Stomach (tissue), 8 donors: ENCODE measurements at regions not wholly inside any gene's neighbourhood (a gene's known extent, or its start where the extent isn't known, plus 50 kb on each side); places are given as distances from the start of the nearest gene placed in this dataset.

Experiments used
- DNase-seq, 2 donors: peaks; one replicate each; pipeline versions ENCODE4 v3.0.0 to v3.0.0-alpha.2; 2013 to 2019
- H3K27ac ChIP-seq, 5 donors: fragments of 200-600 bp in 4 of 5; sonication (generic) in 4 of 5; one replicate each; pipeline ENCODE4 v1.5.1; 2013 to 2019; ENCODE audit warnings: mild to moderate bottlenecking in 1 of 5, moderate library complexity in 1 of 5
- H3K27me3 ChIP-seq, 3 donors: fragments of 200-600 bp; sonication (generic); one replicate each; pipeline ENCODE4 v1.5.1; 2017 to 2019; ENCODE audit warnings: mixed run types in 1 of 3
- H3K36me3 ChIP-seq, 4 donors: fragments of 200-600 bp; sonication (generic); 1 replicate in 3 of 4; 2 replicates in 1 of 4; pipeline ENCODE4 v1.5.1; 2016 to 2019
- H3K4me1 ChIP-seq, 4 donors: fragments of 200-600 bp; sonication (generic); one replicate each; pipeline ENCODE4 v1.5.1; 2016 to 2019
- H3K4me3 ChIP-seq, 4 donors: fragments of 200-600 bp; sonication (generic) in 3 of 4; one replicate each; pipeline ENCODE4 v1.5.1; 2016 to 2019; ENCODE audit warnings: mild to moderate bottlenecking in 1 of 4
- H3K9me3 ChIP-seq, 4 donors: fragments of 200-600 bp; sonication (generic); one replicate each; pipeline ENCODE4 v1.5.1; 2016 to 2019
- EP300 ChIP-seq: sonication (generic); formaldehyde crosslinking; IDR thresholded peaks from one replicate; pipeline ENCODE4 v1.6.1; 2017; ENCODE audit warnings: antibody characterized with exemption
- POLR2A ChIP-seq, 4 donors: fragments of 450-650 bp; IDR thresholded peaks; one replicate each; pipeline ENCODE4 v1.6.1; 2016; ENCODE audit warnings: antibody characterized with exemption in 4 of 4, control low read depth in 2 of 4, mild to moderate bottlenecking in 1 of 4, moderate library complexity in 1 of 4
- POLR2AphosphoS5 ChIP-seq, 3 donors: sonication (generic); formaldehyde crosslinking; IDR thresholded peaks; one replicate each; pipeline ENCODE4 v1.6.1; 2016; ENCODE audit warnings: antibody characterized with exemption in 3 of 3
- WGBS, 5 donors: extraction: QIAGEN DNeasy Blood & Tissue Kit in 3 of 5; methylation state at CpG; one replicate each; pipeline versions ENCODE4 v1.1.5 to v1.1.7; 2013 to 2018; 5-methylcytosine and 5-hydroxymethylcytosine counted together
- intact Hi-C: fragments of 100-400 bp; cut with DNase I; formaldehyde crosslinking; loops from one replicate; pipeline ENCODE4 v1.15.1; 2023; ENCODE audit warnings: low total_unique reads
- TF ChIP-seq, protein P1 (sequence below), 7 experiments: fragments of 450-650 bp in 4 of 7; fragments of 200-600 bp in 3 of 7; sonication (generic) in 3 of 7; IDR thresholded peaks; one replicate each; pipeline ENCODE4 v1.5.1; 2016 to 2019; ENCODE audit warnings: antibody characterized with exemption in 7 of 7, control low read depth in 2 of 7, mild to moderate bottlenecking in 1 of 7
- donor health status: healthy with polysubstance abuse.
- donor health status: Bipolar disorder and iron deficiency.
- donor health status: healthy.

DNA sequence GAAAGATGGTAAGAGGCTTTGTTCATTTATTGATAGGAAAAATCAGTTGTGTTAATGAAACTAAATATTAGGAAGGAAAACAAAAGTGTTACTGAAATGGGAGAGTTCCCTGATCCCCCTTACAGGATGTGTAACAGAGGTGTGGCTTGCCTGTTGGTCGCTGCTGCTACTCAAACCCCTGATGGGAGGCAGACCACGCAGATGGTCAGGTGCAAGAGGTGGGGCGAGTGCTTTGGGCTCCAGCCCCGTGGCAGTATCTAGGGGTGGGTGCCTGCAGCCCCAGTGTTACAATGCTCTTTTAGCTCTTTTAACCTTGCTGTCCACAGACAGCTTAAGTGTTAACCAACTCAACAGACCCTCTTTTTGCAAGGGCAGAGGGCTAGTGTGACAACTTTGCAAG is 319.6 kb upstream of the DCN start:
- H3K4me3 ChIP-seq, result no peak overlapping the region
- no peak overlapping the region for H3K27ac ChIP-seq
- peaks cover 0 to 5% (median 0%) of the 10 kb centered on the region in 4 donors for H3K9me3 ChIP-seq
- H3K4me1 ChIP-seq, result peaks cover 0 to 4% (median 2%) of the 10 kb centered on the region in 4 donors
- TF ChIP-seq POLR2AphosphoS5 (IDR thresholded peaks at IDR 0.05) (no peak), POLR2A (IDR thresholded peaks at IDR 0.05) (no peak), EP300 (no peak)
- TF ChIP-seq, protein P1, sequence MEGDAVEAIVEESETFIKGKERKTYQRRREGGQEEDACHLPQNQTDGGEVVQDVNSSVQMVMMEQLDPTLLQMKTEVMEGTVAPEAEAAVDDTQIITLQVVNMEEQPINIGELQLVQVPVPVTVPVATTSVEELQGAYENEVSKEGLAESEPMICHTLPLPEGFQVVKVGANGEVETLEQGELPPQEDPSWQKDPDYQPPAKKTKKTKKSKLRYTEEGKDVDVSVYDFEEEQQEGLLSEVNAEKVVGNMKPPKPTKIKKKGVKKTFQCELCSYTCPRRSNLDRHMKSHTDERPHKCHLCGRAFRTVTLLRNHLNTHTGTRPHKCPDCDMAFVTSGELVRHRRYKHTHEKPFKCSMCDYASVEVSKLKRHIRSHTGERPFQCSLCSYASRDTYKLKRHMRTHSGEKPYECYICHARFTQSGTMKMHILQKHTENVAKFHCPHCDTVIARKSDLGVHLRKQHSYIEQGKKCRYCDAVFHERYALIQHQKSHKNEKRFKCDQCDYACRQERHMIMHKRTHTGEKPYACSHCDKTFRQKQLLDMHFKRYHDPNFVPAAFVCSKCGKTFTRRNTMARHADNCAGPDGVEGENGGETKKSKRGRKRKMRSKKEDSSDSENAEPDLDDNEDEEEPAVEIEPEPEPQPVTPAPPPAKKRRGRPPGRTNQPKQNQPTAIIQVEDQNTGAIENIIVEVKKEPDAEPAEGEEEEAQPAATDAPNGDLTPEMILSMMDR (IDR thresholded peaks at IDR 0.05), result no peak
- H3K36me3 ChIP-seq, result no peaks in the 10 kb centered on the region
- H3K27me3 ChIP-seq, result no peaks in the 10 kb centered on the region
- WGBS, 5 donors, result 81 to 92% (median 91%) methylated on average over 4 of the region's 4 CpGs
- DNase-seq, result no peak
- intact Hi-C loops, result no loop called here

DNA sequence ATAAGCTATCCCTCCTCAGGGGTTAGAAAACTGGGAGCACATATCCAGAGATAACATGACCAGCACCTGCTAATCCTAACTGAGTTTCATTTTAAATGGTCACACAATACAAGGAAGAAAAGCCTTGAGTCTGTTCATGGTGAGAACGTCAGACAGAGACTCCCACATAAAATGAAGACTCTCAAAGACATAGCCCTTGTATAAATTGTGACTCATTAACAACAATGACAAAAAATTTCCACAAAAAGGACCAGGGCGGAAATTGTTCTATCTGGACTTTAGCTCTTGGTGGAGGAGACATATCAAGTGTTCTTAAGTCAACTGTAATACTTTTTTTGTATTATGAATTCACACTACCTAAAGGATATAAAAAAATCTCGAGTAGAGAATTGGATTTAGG is 313.7 kb upstream of the DCN start:
- H3K9me3 ChIP-seq, result no peaks in the 10 kb centered on the region
- no peaks in the 10 kb centered on the region for H3K36me3 ChIP-seq
- TF ChIP-seq EP300 (no peak), POLR2A (IDR thresholded peaks at IDR 0.05) (no peak), POLR2AphosphoS5 (IDR thresholded peaks at IDR 0.05) (no peak)
- TF ChIP-seq, protein P1 (IDR thresholded peaks at IDR 0.05), result no peak
- H3K4me3 ChIP-seq, result no peak overlapping the region
- no peaks in the 10 kb centered on the region for H3K4me1 ChIP-seq
- H3K27ac ChIP-seq, result no peak overlapping the region
- intact Hi-C loops, result no loop called here
- no peak for DNase-seq
- no peaks in the 10 kb centered on the region for H3K27me3 ChIP-seq
- WGBS, 5 donors, result 55 to 70% (median 68%) methylated on average over 3 of the region's 3 CpGs

DNA sequence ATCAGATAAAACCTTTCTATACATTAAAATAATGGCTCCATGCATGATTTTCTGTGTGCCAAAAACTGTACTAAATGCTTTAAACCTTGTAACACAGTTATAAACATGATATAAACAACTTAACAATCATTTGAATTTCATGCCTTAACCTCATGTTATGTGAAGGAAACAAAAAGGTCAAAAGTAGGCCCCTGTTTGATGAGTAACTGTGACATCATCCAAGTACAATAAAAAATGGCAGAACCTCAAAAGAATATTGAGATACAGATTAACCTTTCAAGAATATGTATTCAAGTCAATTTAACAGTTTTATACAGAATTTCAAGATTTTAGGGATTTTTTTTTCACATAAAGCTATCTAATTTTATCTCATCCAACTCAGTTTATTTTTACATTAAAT is 310.7 kb upstream of the DCN start:
- Histone ChIP-seq H3K4me3 (no peak overlapping the region), H3K27ac (no peak overlapping the region)
- intact Hi-C loops, result no loop called here

DNA sequence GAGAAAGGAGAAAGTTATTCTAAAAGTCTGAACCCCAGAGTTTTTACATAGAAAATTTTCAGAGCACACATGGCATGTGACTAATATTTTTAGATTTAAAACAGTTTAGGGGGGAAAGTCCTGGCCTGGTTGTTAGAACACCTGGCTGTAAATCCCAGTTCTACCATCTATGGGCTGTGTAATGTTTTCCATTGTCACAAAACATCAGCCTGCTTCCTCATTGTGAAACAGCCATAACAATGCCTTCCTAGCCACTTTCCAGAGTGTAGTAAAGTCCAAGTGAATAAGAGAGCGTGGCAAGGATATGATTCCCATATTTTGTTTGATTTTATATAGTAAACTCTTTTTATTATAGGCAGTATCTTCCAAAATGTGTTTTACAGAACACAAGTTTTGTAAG is 310.0 kb upstream of the DCN start:
- Histone ChIP-seq H3K9me3 (no peaks in the 10 kb centered on the region), H3K4me1 (no peaks in the 10 kb centered on the region), H3K27me3 (no peaks in the 10 kb centered on the region), H3K27ac (no peak overlapping the region), H3K4me3 (no peak overlapping the region), H3K36me3 (no peaks in the 10 kb centered on the region)
- TF ChIP-seq POLR2A (IDR thresholded peaks at IDR 0.05) (no peak), POLR2AphosphoS5 (IDR thresholded peaks at IDR 0.05) (no peak), EP300 (no peak)
- TF ChIP-seq, protein P1 (IDR thresholded peaks at IDR 0.05), result no peak
- intact Hi-C loops, result no loop called here
- no peak for DNase-seq
- whole genome bisulfite sequencing, 5 donors, result 81 to 96% (median 91%) methylated on average over 1 of the region's 1 CpG

More for the DNA sequence above, 310.7 kb upstream of the DCN start:
- no peak for TF ChIP-seq POLR2A (IDR thresholded peaks at IDR 0.05)
- no peak for TF ChIP-seq EP300
- no peak for TF ChIP-seq POLR2AphosphoS5 (IDR thresholded peaks at IDR 0.05)
- TF ChIP-seq, protein P1 (IDR thresholded peaks at IDR 0.05), result no peak
- H3K9me3 ChIP-seq, result no peaks in the 10 kb centered on the region
- DNase-seq, result no peak
- H3K4me1 ChIP-seq, result no peaks in the 10 kb centered on the region
- H3K27me3 ChIP-seq, result no peaks in the 10 kb centered on the region
- H3K36me3 ChIP-seq, result no peaks in the 10 kb centered on the region
